NCI-H460 (cell line): ENCODE measurements at regions not wholly inside any gene's neighbourhood (a gene's known extent, or its start where the extent isn't known, plus 50 kb on each side); places are given as distances from the start of the nearest gene placed in this dataset.

Source experiments
- DNase-seq: peaks from one replicate; pipeline ENCODE4 v3.0.0-alpha.2; 2016; ENCODE audit warnings: low read depth; ENCODE audit errors: extremely low read depth

DNA sequence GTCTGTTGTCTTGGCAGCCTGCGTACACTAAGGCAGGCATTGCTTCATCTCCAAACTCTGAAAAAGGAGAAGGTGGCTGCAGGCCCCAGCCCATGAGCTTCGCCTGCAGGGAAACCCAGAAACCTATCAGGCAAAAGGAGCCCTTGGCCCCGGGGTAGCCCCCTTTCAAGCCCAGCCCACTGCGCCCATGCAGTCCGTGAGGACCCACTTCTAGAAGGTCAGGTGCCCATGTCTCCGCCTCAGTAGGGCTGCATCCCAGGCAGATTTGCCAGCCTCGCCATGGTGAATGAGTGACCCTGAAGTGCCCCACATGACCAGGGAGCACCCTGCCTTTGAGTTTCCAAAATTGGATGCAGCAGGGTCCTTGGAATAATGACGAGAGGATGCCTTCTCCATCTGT lies 1158.4 kb downstream of the BRD1 start:
- no peak for DNase-seq

GRCh38 chr22:48667289-48667688 lies 1160.4 kb downstream of the BRD1 start:
- DNase-seq = no peak

- no peak for DNase-seq
Measured at GRCh38 chr22:48666620-48667019, 1161.1 kb downstream of the BRD1 start.

DNA sequence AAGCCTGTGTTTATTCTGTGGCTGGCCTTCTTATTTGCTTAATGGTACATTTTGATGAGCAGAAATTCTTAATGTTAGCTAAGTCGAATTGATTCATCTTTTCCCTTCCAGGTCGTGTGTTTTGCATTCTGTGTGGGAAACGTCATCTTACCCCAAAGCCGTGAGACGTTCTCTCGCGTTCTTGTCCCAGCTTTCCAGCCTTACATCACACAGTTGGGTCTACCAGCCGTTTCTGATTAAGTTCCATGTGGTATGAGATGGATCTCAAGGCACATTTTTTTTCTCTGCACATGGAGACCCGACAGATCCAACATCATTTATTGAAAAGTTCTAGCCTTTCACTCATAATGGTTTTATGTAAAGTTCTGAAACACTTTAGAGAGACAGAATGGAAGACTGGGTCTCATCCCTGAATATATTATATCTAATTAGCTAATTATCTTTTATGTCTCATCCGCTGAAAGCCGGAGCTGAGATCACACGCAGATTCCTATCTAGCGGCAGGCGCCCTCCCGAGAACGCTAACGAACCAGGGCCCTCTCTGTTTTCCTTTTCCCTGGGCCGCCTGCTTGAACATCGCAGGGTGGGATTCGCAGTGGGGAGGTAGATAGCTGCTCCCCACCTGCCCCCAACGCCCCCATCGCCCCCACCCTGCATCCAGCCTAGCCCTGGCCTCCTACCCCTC lies 1162.2 kb downstream of the BRD1 start:
- no peak for DNase-seq

GRCh38 chr22:48664586-48664985 lies 1163.1 kb downstream of the BRD1 start:
- DNase-seq = no peak

DNA sequence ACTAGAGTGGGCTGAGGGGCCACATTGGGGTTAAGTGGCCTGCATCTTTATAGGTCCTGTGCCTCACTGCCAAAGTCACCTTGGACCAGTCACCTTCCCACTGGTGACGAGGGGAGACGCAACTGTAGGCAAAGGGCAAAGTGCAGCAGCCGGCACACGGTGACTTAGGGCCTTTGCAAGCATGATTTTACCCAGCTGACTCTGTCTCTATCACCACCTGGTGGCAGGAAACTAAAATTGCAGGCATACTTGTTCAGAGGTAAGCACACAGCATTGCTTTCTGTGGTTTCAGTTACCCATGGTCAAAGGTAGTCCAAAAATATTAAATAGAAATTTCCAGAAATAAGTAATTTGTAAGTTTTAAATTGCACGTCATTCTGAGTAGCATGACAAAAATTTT lies 1164.4 kb downstream of the BRD1 start:
- DNase-seq = no peak

GRCh38 chr22:48662476-48663135 lies 1165.1 kb downstream of the BRD1 start:
- DNase-seq = no peak

- no peak for DNase-seq
Measured at GRCh38 chr22:48661984-48662383, 1165.7 kb downstream of the BRD1 start.

- DNase-seq = no peak
Measured at GRCh38 chr22:48660790-48661740, 1166.6 kb downstream of the BRD1 start.

DNA sequence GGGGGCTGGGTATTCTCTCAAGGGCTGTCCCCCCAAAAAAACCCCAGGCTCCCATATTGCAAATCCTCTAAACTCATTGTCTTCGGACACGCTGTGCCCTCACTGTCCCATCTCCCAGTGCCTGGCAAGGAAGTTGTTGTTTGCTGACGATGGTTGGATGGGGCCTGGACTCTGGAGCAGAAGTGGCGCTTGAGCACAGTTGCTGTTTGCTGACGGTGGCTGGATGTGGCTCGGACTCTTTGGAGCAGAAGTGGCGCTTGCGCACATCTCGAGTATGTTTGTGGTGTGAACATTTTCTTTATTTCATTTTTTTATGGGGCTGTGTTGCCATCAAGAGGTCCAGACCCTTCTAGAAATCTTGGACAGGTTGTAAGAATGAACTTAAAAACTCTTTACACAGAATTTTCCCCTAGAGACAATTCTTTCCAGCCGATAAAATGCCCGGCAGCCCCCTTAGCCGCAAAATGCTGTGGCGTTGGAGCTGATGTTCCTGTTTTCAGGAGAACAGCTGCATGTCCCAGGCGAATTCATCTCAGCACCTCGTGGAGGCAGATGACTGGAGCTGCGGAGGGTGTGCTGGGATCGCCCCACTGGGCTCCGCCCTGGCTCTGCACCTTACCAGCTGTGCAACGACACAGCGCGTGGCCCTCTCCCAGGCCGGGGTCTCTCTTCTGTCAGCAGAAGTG lies 1167.4 kb downstream of the BRD1 start:
- DNase-seq = no peak

GRCh38 chr22:48659404-48659996 lies 1168.2 kb downstream of the BRD1 start:
- DNase-seq = no peak

- no peak for DNase-seq
Measured at GRCh38 chr22:48658871-48659270, 1168.8 kb downstream of the BRD1 start.

DNA sequence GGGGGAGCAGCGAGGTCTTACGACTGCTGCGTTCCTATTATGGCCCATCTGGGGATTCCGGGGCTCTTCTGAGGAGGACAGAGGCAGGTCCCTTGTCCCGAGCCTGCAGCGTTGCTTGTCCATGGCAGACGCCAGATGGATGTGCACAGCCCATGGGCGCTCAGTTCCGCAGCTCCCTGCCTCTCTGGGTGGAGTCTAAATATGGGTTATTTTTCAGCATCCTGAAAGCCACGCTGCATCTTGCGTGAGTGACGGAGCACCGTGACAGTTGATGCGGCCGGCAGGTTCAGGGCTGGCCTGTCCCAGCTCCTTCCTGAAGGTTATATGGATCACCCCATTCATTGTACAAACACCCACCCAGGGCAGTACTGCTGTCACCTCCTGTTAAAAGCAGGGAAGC lies 1169.4 kb downstream of the BRD1 start:
- no peak for DNase-seq

- DNase-seq = no peak
Measured at GRCh38 chr22:48654492-48654891, 1173.2 kb downstream of the BRD1 start.

- DNase-seq = no peak
Measured at GRCh38 chr22:48653929-48654328, 1173.7 kb downstream of the BRD1 start.

DNA sequence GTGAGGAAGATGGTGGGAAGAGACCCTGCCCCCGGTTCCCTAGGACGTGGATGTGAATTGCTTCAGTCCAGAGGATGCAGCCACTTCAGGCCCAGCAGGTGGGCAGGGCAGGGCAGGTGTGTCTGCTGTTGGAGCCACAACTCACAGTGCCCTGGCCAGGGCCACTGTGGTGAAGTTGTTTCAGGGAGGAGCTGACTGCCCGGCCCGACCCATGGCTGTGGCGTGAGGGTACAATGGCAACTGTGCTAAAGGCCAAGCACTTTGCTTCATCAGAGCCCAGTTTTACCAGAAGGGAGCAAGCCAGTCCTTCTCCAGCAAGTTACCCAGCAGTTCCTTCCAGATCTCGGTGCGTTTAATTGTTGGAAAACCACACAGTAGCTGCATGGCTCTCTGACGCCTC lies 1174.4 kb downstream of the BRD1 start:
- DNase-seq = no peak

DNA sequence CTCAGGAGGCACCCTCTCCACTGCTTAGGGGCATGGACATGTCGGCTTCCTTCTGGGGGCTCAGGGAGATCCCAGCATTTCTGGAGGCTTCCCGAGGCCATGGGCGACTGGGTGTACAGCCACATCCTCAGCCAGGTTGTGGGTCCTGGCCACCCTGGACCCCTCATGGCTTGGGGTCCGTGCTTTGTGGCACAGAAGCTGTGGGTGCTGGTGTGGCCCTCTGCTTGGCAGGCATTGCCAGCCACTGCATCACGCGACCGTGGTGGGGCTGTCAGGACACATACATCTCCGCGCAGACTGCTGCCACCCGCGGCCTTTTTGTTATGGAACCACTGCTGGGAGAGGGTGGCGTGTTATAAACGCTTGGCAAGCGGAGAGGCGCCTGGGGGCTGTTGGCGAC lies 1174.9 kb downstream of the BRD1 start:
- no peak for DNase-seq

- DNase-seq = no peak
Measured at GRCh38 chr22:48651981-48652538, 1175.6 kb downstream of the BRD1 start.

DNA sequence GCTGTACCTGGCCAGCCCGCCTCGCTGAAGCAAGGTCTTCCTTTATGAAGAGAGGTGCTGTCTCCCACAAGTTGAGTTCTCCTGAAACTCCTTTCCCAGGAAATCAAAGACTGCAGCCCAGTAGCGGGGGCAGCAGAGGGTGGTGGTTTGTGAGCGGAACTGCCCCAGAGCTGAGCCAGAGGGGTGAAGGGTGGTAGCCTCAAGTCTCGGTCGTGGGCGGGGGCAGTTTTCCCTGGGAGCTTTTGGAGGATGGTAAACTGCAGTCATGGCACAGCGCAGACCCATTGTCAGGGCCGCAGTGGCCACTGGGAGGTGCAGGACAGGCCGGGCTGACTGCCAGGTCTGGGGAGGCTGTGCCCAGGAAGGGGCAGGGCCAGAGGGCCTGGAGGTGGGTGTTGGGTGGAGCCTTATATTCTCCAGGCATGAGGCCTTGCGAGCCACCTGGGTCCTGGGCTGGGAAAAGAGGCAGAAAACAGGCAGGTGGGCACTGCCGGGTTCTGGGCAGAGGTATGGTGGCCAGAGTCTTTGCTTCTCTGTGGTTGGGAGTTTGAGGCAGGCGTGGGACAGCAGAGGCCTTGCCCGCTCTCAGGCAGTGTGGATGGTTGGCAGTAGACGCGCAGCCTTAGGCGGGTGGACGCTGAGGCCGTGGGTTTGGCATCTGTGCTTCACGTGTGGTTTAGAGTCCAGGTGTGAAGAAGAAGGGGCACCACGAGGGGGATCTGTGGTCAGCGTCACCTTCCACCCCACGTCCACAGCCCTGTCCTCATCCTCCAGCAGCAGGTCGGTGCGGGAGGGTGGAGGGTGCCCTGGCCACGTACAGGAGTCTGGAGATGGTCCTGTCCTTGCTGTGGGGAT lies 1176.4 kb downstream of the BRD1 start:
- DNase-seq = no peak
